Astrocyte (in vitro differentiated cells and primary cell): ENCODE measurements at regions not wholly inside any gene's neighbourhood (a gene's known extent, or its start where the extent isn't known, plus 50 kb on each side); places are given as distances from the start of the nearest gene placed in this dataset.

Experiments
- EZH2 ChIP-seq: IDR thresholded peaks from 2 replicates; pipeline ENCODE4 v1.6.1; 2012; ENCODE audit warnings: mild to moderate bottlenecking, low read length, inconsistent platforms; ENCODE audit not compliant: insufficient read depth
- TF ChIP-seq, protein P1 (sequence below): IDR thresholded peaks from 2 replicates; pipeline ENCODE4 v1.5.1; 2011; ENCODE audit warnings: low read depth, mild to moderate bottlenecking, inconsistent platforms, low read length, moderate library complexity; ENCODE audit not compliant: insufficient read depth

- TF ChIP-seq, protein P1, sequence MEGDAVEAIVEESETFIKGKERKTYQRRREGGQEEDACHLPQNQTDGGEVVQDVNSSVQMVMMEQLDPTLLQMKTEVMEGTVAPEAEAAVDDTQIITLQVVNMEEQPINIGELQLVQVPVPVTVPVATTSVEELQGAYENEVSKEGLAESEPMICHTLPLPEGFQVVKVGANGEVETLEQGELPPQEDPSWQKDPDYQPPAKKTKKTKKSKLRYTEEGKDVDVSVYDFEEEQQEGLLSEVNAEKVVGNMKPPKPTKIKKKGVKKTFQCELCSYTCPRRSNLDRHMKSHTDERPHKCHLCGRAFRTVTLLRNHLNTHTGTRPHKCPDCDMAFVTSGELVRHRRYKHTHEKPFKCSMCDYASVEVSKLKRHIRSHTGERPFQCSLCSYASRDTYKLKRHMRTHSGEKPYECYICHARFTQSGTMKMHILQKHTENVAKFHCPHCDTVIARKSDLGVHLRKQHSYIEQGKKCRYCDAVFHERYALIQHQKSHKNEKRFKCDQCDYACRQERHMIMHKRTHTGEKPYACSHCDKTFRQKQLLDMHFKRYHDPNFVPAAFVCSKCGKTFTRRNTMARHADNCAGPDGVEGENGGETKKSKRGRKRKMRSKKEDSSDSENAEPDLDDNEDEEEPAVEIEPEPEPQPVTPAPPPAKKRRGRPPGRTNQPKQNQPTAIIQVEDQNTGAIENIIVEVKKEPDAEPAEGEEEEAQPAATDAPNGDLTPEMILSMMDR: no peak
- TF ChIP-seq EZH2: no peak
Measured at GRCh38 chr4:138032222-138032621, 209.9 kb downstream of the SLC7A11 start.
